ENCODE measurements at regions not wholly inside any gene's neighbourhood (a gene's known extent, or its start where the extent isn't known, plus 50 kb on each side); places are given as distances from the start of the nearest gene placed in this dataset.

GRCh38 chr3:117695871-117696645 lies 986.5 kb downstream of the TUSC7 start:
- DNase-seq, result no peak

GRCh38 chr3:117696851-117697407 lies 987.4 kb downstream of the TUSC7 start:
- no peak for DNase-seq

- DNase-seq, result no peak
Observed at GRCh38 chr3:117699058-117699457, 989.5 kb downstream of the TUSC7 start.

- DNase-seq, result no peak
Observed at GRCh38 chr3:117700573-117701360, 991.2 kb downstream of the TUSC7 start.

GRCh38 chr3:117705011-117705410 lies 995.4 kb downstream of the TUSC7 start:
- no peak for DNase-seq

DNA sequence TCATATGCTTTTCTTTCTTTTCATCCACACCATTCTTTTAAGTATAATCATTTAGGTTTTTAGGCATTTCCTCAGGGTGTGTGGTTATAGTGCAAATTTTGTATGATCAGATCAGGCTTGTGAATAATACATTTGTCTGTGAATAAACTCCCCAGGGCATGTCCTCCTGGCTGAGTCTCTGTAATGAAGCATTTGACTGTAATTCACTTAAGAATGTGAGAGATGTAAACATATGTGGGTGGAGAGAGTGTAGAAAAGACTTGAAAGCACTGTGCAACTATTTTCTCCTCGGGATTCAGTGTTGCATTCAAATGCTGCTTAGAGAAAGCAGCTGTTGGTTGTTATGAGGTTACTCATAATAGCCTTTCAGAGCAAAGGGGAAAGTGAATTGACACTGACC lies 996.5 kb downstream of the TUSC7 start:
- DNase-seq, result no peak

DNA sequence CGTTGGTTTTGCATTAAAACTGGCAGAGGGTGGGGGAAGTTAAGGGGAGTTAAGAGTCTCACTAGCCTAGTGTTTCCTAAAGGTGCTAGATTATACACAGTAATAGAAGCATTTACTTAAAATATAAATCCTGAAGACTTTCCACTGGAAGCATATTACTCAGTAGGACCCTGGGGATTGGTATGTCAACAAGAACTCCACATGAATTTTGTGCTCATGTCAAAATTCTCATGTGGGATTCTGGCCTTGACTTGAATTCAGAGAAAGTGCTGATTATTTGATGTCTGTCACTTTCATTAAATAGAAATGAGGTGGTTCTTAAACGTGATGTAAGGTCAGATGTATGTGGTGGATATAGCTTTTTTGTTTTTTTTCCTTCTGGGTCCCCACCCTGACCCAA lies 997.2 kb downstream of the TUSC7 start:
- no peak for DNase-seq

DNA sequence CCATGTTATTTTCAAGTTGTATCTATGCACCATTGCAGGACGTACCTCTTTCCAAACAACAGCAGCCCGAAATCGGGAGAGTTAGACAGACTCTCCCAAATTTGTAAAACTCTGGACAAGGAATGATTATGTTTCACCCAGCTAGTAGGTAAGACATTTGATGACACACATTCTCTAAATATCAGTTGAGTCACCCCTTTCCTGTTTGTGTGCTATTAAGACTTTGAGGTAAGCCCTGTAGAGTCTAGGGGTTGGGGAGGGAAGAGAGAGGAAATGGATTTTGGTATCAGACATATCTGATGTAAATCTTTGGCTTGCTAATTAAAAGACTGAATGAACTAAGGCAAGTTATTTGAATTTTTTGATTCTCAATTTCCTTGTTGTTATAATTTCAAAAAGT lies 999.0 kb downstream of the TUSC7 start:
- DNase-seq, result no peak

GRCh38 chr3:117709108-117709507 lies 999.5 kb downstream of the TUSC7 start:
- DNase-seq, result no peak

- DNase-seq, result no peak
Observed at GRCh38 chr3:117710501-117710900, 1000.9 kb downstream of the TUSC7 start.

- DNase-seq, result no peak
Observed at GRCh38 chr3:117719316-117719926, 1009.8 kb downstream of the TUSC7 start.

GRCh38 chr3:117721866-117722265 lies 1012.3 kb downstream of the TUSC7 start:
- DNase-seq, result no peak

- no peak for DNase-seq
Observed at GRCh38 chr3:117722856-117723255, 1013.3 kb downstream of the TUSC7 start.

DNA sequence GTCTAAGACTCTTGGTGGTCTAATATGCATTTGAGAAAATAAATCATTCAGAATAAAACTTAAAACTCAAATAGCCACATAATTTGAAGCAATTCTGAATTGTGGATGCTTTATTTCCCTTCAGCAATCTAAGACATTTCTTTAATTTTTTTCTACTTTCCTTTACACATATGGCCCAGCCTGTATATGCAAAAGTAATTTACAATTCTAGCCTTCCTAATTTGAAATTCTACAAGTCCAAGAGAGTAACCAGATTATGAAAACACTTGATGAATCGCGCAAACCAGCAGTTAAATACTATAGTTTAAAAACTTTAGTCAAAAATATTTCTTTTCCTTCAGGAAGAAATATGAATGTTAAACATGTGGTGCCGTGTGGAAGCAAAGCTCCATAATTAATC lies 1014.2 kb downstream of the TUSC7 start:
- DNase-seq, result no peak

GRCh38 chr3:117725314-117725713 lies 1015.7 kb downstream of the TUSC7 start:
- DNase-seq, result no peak

- DNase-seq, result no peak
Observed at GRCh38 chr3:117726776-117727175, 1017.2 kb downstream of the TUSC7 start.

DNA sequence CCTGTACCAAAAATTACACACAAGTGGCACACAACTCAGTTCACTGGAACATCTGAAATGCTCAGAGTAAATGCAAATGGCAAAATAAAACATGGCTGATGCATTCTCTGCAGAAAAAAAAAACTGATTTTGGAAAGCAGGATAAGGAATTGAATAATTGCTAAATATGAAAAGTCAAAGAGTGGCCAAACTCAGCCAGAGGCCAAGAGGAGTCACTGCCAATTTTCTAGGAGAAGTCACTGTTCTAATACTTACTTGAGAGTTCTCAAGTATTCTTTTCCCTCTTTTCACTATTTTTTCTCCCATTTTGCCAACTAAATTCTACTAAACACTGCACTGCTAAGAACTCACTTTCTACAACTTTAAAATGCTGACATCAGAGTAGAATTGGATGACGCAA lies 1018.6 kb downstream of the TUSC7 start:
- no peak for DNase-seq

GRCh38 chr3:117734496-117734895 lies 1024.9 kb downstream of the TUSC7 start:
- DNase-seq, result no peak

- DNase-seq, result no peak
Observed at GRCh38 chr3:117735481-117736101, 1026.0 kb downstream of the TUSC7 start.

DNA sequence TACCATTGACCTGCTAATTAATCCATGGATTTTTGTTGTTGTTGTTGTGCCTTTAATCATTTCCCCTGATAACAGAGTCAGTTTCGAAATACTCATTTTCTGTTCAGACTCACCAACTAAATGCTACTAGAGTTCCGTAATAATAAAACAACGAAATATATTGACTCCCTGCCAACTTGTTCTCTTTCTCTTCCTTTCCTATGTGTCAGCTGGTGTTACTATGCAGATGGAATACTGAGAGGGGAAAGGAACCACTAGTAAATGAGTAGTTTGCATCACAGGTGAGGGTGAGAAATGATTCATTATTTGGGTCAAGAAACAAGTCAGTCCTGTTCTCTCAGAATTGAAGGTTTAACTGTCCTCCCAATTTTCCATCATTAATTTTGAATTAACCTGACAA lies 1027.3 kb downstream of the TUSC7 start:
- no peak for DNase-seq

GRCh38 chr3:117743993-117744392 lies 1034.4 kb downstream of the TUSC7 start:
- DNase-seq, result no peak

GRCh38 chr3:117744935-117745334 lies 1035.4 kb downstream of the TUSC7 start:
- DNase-seq, result no peak

GRCh38 chr3:117745516-117745915 lies 1035.9 kb downstream of the TUSC7 start:
- DNase-seq, result no peak

Measured in T-helper 1 cell (primary cell).